Endodermal cell (in vitro differentiated cells): ENCODE measurements at regions not wholly inside any gene's neighbourhood (a gene's known extent, or its start where the extent isn't known, plus 50 kb on each side); places are given as distances from the start of the nearest gene placed in this dataset.
A peak's percentile ranks its signal among the peaks of the same experiment; 100 is the strongest.

Experiments used
- DNase-seq: peaks from one replicate; pipeline ENCODE4 v3.0.0-alpha.2; 2017
- H3K27ac ChIP-seq: 2 replicates; pipeline ENCODE4 v1.5.1; 2013; ENCODE audit warnings: mild to moderate bottlenecking, low read depth, low read length, moderate library complexity
- H3K27me3 ChIP-seq: 2 replicates; pipeline ENCODE4 v1.6.1; 2013; ENCODE audit warnings: mild to moderate bottlenecking, low read length, moderate library complexity; ENCODE audit not compliant: insufficient read depth, control insufficient read depth, poor library complexity, severe bottlenecking
- H3K36me3 ChIP-seq: 2 replicates; pipeline ENCODE4 v1.7.0; 2013; ENCODE audit warnings: mild to moderate bottlenecking, low read length, moderate library complexity; ENCODE audit not compliant: control insufficient read depth, insufficient read depth
- H3K4me1 ChIP-seq: one replicate; pipeline ENCODE4 v1.7.0; 2013; ENCODE audit warnings: low read length; ENCODE audit not compliant: control insufficient read depth, insufficient read depth
- H3K4me3 ChIP-seq: 2 replicates; pipeline ENCODE4 v1.5.1; 2013; ENCODE audit warnings: mild to moderate bottlenecking, low read length, moderate library complexity
- H3K9ac ChIP-seq: 2 replicates; pipeline ENCODE4 v1.6.1; 2013; ENCODE audit warnings: mild to moderate bottlenecking, low read length, moderate library complexity; ENCODE audit not compliant: poor library complexity, severe bottlenecking; ENCODE audit errors: extremely low read depth
- H3K9me3 ChIP-seq: 2 replicates; pipeline ENCODE4 v1.6.1; 2013; ENCODE audit warnings: mild to moderate bottlenecking, low read length, moderate library complexity; ENCODE audit not compliant: control insufficient read depth
- H3K27ac Mint-ChIP-seq: 2 replicates; pipeline ENCODE4 v1.8.0; 2020; ENCODE audit warnings: mixed read lengths
- H3K27me3 Mint-ChIP-seq: 2 replicates; pipeline ENCODE4 v1.8.0; 2021; ENCODE audit warnings: mild to moderate bottlenecking, mixed read lengths; ENCODE audit not compliant: insufficient read depth
- H3K36me3 Mint-ChIP-seq: 2 replicates; pipeline ENCODE4 v1.8.0; 2020; ENCODE audit warnings: low read depth, mixed read lengths
- H3K4me1 Mint-ChIP-seq: 2 replicates; pipeline ENCODE4 v1.8.0; 2020; ENCODE audit warnings: mixed read lengths
- H3K4me3 Mint-ChIP-seq: 2 replicates; pipeline ENCODE4 v1.8.0; 2020; ENCODE audit warnings: mild to moderate bottlenecking, moderate library complexity, mixed read lengths
- H3K9me3 Mint-ChIP-seq: 2 replicates; pipeline ENCODE4 v1.8.0; 2020; ENCODE audit warnings: mild to moderate bottlenecking, mixed read lengths
- WGBS, 2 experiments: methylation state at CpG; one replicate each; pipeline versions ENCODE4 v1.1.5 to v1.1.7; 2013; ENCODE audit warnings: missing lambda C conversion rate in 2 of 2, mixed read lengths in 1 of 2; ENCODE audit not compliant: insufficient coverage in 1 of 2, insufficient read length in 1 of 2; 5-methylcytosine and 5-hydroxymethylcytosine counted together
- TF ChIP-seq, protein P1 (sequence below): fragments of 200-600 bp; sonication (generic); conservative IDR thresholded peaks from 2 replicates; pipeline ENCODE4 v1.5.0; 2021; ENCODE audit warnings: antibody characterized with exemption, mild to moderate bottlenecking

DNA sequence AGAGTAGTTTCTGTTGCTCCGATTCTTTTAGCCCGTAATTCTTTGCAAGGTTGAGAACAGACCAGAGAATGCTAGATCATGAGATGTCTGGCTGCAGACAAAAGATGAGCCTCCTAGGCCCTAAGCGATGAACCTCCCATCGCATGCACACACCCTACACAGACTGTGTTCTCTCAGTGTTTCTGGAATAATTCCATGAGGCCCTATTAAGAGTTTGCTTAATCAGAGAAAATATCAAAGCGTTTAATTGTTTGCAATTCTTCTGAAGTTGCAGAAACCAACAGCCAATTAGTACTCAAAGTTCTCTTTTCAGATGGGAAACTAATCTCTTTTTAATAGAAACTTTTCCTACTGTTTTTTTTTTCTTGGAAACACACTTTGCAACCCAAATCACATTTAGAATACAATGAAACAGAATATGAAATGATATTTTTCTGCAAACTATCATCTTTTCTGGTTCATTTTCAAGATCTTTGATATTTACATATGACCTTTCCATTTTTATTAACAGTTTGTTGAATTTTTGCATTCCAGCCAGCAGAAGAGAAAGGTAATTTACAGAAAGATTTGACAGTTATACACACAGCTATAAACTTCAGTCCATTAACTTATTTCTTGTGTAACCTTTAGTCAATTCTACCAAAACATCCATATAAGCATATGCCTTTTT lies 1525.6 kb downstream of the ARAP2 start:
- Histone ChIP-seq H3K27ac (no peak overlapping the region), H3K36me3 (no peaks in the 10 kb centered on the region), H3K9me3 (no peaks in the 10 kb centered on the region), H3K9ac (no peak overlapping the region), H3K27me3 (no peaks in the 10 kb centered on the region), H3K4me3 (no peak overlapping the region), H3K4me1 (no peaks in the 10 kb centered on the region)
- H3K27me3 Mint-ChIP-seq = no peaks in the 10 kb centered on the region
- no peak overlapping the region for H3K27ac Mint-ChIP-seq
- no peak for DNase-seq
- no peaks in the 10 kb centered on the region for H3K9me3 Mint-ChIP-seq
- H3K36me3 Mint-ChIP-seq = no peaks in the 10 kb centered on the region
- WGBS, 2 experiments = 88 to 94% methylated on average over 1 to 5 of the region's 5 CpGs
- no peaks in the 10 kb centered on the region for H3K4me1 Mint-ChIP-seq
- TF ChIP-seq, protein P1, sequence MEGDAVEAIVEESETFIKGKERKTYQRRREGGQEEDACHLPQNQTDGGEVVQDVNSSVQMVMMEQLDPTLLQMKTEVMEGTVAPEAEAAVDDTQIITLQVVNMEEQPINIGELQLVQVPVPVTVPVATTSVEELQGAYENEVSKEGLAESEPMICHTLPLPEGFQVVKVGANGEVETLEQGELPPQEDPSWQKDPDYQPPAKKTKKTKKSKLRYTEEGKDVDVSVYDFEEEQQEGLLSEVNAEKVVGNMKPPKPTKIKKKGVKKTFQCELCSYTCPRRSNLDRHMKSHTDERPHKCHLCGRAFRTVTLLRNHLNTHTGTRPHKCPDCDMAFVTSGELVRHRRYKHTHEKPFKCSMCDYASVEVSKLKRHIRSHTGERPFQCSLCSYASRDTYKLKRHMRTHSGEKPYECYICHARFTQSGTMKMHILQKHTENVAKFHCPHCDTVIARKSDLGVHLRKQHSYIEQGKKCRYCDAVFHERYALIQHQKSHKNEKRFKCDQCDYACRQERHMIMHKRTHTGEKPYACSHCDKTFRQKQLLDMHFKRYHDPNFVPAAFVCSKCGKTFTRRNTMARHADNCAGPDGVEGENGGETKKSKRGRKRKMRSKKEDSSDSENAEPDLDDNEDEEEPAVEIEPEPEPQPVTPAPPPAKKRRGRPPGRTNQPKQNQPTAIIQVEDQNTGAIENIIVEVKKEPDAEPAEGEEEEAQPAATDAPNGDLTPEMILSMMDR = no peak
- H3K4me3 Mint-ChIP-seq = no peak overlapping the region

DNA sequence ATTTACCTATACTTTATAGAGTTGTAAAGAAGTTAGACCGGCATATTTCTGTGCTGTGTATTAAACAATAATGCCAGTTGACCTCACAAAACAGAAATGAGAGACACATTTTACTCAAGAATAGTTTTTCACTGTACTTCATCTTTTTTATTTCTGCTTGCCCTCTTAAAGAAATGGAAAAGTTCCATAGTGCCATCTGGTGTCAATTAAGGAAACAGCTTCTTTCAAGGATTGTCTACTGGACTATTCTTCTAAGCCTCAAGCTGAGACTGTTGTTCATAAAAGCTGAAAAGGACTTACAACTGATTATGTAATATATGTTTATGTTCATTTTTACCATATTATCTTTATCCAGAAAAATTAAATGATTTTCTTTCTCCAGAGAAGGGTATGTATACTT lies 1523.7 kb downstream of the ARAP2 start:
- Histone ChIP-seq H3K27ac (no peak overlapping the region), H3K9ac (no peak overlapping the region), H3K27me3 (no peaks in the 10 kb centered on the region), H3K9me3 (no peaks in the 10 kb centered on the region), H3K36me3 (no peaks in the 10 kb centered on the region), H3K4me3 (no peak overlapping the region), H3K4me1 (no peaks in the 10 kb centered on the region)
- H3K27ac Mint-ChIP-seq = no peak overlapping the region
- TF ChIP-seq, protein P1 = peak; percentile 83
- H3K4me1 Mint-ChIP-seq = no peaks in the 10 kb centered on the region
- H3K27me3 Mint-ChIP-seq = no peaks in the 10 kb centered on the region
- 50% methylated on average over 1 of the region's 1 CpG; no CpG with 5 or more reads in 1 of the 2 experiments for WGBS, 2 experiments
- no peaks in the 10 kb centered on the region for H3K36me3 Mint-ChIP-seq
- no peak for DNase-seq
- H3K9me3 Mint-ChIP-seq = no peaks in the 10 kb centered on the region
- H3K4me3 Mint-ChIP-seq = no peak overlapping the region

DNA sequence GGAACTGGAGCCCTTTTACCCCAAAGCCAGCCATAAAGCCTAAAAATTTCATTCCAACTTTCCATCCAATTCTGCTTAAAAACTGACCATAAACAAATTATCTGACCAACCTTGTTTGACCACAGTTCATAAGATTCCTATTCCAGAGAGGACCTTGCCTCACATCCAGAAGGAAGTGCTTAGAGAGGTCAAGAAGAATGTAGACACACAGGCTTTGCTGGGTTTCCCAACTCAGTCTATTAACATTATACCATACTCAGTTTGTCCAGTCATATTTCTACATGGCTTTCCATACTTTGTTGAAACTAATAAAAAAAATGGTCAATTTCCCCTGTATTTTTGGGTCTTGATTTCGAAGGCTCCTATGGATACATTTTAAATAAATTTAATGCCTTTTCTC lies 1522.5 kb downstream of the ARAP2 start:
- Mint-ChIP-seq H3K4me1 (no peaks in the 10 kb centered on the region), H3K4me3 (no peak overlapping the region), H3K27ac (no peak overlapping the region), H3K36me3 (no peaks in the 10 kb centered on the region), H3K9me3 (peaks cover 3% of the 10 kb centered on the region), H3K27me3 (no peaks in the 10 kb centered on the region)
- H3K9me3 ChIP-seq = no peaks in the 10 kb centered on the region
- TF ChIP-seq, protein P1 = no peak
- no peak overlapping the region for H3K27ac ChIP-seq
- no peak overlapping the region for H3K9ac ChIP-seq
- no peaks in the 10 kb centered on the region for H3K4me1 ChIP-seq
- 96 to 100% methylated on average over 1 of the region's 1 CpG for WGBS, 2 experiments
- no peaks in the 10 kb centered on the region for H3K27me3 ChIP-seq
- no peaks in the 10 kb centered on the region for H3K36me3 ChIP-seq
- no peak overlapping the region for H3K4me3 ChIP-seq
- no peak for DNase-seq
